HG02642 (cell line): ENCODE measurements at regions not wholly inside any gene's neighbourhood (a gene's known extent, or its start where the extent isn't known, plus 50 kb on each side); places are given as distances from the start of the nearest gene placed in this dataset.
"Not testable (repeated sequence)": the region's sequence is repeated elsewhere in the genome, so short reads cannot be mapped to it uniquely, and the experiment has no call there.

Source experiments
- ATAC-seq: cut with Tn5 transposase; IDR thresholded peaks from one replicate; pipeline ENCODE4 v1.9.1; 2021; ENCODE audit warnings: mild to moderate bottlenecking; ENCODE audit not compliant: unreplicated experiment, poor library complexity

DNA sequence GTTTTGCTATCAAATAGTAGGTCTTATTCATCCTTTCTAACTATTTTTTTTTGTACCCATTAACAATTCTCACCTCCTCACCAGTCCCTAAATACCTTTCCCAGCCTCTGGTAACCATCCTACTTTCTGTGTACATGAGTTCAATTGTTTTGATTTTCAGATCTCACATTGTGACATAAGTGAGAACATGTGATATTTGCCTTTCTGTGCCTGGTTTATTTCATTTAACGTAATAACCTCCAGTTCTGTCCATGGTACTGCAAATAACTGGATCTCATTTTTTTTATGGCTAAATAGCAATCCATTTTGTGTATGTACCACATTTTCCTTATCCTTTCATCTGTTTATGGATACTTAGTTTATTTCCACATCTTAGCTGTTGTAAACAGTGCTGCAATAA, 181.9 kb upstream of the KIF2B start:
- no peak for ATAC-seq

DNA sequence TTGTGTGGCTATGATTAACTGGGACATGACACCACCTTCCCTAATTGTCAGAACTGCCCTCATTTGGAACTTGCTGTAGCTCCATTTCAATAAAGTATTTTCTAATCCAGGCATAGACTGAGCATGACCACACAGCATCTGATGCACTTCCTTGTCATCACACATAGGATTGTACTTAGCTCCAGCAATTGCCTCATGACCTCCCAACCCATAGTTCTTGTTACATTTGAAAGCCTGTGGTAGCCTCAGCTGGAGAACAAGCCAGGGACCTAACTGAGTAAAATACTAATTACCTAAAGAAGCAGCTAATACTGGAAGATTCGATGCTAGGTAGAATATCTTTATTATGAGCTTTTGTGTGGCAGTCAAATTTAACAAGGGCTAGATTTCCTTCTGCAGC, 187.3 kb upstream of the KIF2B start:
- no peak for ATAC-seq

GRCh38 chr17:53633856-53634255, 188.9 kb upstream of the KIF2B start:
- no peak for ATAC-seq

- no peak for ATAC-seq
Measured at GRCh38 chr17:53631486-53631885, 191.2 kb upstream of the KIF2B start.

GRCh38 chr17:53630638-53631037, 192.1 kb upstream of the KIF2B start:
- no peak for ATAC-seq

DNA sequence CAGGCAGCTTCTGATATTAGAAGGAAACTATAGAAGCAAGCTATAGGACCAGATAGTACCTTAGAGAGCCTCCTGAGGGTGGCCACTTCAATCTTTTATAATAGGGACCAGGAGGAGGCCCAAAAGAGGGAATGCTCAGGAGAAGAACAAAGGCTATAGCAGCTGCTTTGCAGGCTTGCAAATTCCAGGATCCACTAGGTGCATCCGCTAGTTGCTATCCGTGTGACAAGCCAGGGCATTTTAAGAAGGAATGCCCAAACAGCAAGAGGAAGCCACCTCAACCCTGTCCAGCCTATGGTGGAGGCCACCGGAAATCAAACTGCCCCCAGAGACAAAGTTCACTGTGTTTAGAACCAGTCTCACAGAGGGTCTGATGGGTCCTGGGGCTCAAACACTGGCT, 192.6 kb upstream of the KIF2B start:
- no peak for ATAC-seq

DNA sequence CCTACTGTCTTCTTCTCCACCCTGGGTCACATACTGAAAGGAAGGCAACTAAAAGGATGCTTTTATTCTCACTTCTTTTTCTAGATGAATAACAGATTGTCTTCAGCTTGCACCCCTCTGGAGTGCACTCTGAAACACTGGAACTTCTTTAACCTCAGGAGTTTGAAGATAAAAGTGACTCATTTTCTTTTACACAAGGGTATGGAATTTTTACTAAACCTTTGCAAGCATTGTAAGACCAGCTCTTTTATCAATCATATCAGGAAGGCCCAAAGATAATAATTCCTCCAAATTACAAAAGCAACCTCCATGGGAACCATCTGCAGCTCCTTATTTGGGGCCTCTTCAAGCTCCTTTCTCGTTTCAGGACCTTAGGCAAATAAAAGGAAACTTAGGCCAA, 193.5 kb upstream of the KIF2B start:
- no peak for ATAC-seq

DNA sequence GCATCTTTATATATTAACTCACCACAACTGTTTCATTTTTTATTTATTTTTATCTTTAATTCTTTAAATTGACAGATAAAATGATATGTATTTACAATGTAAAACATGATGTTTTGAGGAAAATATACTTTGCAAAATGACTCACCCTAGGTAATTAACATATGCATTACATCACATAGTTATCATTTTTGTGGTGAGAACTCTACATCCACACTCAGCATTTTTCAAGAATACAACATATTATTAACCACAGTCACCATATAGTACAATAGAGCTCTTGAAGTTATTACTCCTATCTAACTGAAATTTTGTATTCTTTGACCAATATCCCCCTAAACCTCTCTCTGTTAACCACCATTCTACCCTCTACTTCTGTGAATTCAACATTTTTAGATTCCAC, 194.7 kb upstream of the KIF2B start:
- no peak for ATAC-seq

- ATAC-seq: no peak
Measured at GRCh38 chr17:53627511-53627910, 195.2 kb upstream of the KIF2B start.

- ATAC-seq: no peak
Measured at GRCh38 chr17:53626286-53626685, 196.4 kb upstream of the KIF2B start.

DNA sequence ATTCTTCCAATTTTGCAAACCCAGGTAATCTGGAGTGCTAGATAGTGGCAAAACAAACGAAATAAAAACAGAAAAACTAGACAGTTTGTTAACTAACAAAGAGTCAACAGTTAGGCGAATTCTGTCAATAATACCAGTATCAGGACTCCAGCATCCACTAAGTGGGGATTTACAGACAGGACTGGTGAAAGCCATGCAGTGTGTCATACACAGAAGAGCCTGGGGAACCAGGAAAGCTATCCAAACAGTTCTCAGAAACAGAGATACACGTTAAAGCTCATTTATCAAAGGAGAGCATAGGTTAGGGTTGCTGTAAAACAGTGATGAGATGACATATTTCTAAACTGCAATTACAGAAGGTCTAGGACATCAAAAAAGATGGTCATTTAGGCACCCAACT, 203.7 kb upstream of the KIF2B start:
- ATAC-seq: no peak

DNA sequence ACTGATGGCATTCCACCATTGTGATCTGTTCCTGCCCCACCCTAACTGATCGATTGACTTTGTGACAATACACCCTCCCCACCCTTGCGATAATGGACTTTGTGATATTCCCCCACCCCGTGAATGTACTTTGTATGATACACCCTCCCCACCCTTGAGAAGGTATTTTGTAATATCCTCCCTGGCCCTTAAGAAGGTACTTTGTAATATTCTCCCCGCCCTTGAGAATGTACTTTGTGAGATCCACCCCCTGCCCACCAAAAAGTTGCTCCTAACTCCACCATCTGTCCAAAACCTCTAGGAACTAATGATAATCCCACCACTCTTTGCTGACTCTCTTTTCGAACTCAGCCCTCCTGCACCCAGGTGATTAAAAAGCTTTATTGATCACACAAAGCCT, 214.5 kb upstream of the KIF2B start:
- not testable (repeated sequence) for ATAC-seq

DNA sequence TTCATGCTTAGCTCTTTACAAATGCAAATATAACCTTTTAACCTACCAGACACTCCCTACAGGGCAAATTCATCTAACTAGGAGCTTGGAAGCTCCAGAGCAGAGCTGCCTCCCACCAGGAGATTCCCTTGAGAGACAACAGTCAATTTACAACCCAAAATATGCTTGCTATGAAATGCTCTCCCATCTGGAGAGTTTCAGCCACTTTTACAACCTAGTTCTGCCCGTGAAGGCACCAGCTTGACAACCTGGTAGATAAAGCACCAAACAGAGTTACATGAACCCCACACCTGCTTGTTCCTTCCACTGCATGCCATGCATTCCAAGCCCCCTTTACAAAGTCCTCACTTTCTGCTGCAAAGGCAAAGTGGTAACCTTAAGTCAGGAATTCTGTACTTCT, 215.3 kb upstream of the KIF2B start:
- ATAC-seq: no peak

GRCh38 chr17:53588317-53588716, 234.4 kb upstream of the KIF2B start:
- ATAC-seq: no peak

DNA sequence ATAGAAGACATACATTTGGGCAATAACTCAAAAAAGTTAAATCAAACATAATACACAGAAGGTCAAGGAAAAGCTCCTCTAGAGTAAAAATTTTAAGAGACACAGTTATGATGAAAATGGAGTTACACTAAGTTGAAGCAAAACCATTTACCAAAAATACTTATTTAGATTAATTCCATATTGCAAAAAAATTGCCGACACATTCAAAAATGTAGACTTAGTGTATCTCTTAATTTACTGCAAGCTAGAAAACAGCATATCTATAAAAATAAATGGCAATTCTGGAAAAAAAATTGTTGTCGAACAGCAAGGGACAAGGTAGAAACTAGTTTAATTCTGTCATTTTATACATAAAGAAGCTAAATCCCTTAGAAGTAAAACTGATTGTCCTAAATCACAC, 248.7 kb upstream of the KIF2B start:
- no peak for ATAC-seq

DNA sequence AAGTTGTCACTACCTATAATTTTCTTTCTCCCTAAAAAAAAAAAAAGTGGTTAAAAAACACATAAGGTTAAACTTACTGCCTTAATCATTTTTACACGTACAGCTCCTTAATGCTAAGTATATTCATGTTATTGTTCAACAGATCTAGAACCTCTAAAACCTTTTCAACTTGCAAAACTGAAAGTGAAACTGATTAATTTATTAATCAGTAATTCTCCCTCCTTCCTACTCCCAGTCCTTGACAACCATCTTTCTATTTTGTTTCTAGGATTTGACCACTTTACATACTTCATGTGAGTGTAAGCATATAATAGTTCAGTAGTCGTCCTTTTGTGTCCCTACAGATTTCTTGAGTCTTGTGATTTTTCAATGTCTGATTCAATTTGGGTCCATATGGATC, 251.4 kb upstream of the KIF2B start:
- ATAC-seq: no peak

DNA sequence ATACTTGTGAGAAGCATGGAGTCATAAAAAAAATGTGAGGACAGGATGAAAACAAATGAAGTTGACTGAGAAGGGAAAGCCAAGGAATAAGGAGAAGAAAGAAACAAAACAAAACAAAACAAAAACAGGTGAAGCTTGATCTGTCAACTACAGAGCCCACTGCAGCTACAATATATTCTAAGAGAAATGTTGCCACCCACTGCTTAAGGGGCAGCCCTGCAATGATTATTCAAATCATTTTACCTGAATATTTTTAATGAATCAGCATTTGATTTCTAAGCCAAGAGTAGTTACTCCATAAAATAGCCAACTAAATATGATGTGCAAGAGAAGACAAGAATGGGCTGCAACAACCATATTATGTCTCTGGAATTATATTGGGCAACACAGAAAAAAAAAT, 252.0 kb upstream of the KIF2B start:
- no peak for ATAC-seq

DNA sequence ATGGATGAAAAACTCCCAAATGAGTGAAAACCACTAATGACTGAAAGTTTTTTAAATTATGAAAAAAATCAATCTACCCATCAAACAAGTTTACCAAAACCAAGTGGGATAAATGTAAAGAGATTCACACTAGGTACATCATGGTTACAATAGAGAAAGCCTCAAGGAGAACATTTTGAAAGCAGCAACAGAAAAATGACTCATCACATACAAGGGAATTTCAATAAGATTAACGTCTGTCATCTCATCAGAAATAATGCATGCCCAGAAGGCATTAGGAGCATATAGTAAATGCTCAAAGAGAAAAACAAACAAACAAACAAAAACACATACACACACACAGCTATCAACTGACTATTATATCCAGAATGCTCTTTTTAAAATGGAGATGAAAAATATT, 261.8 kb upstream of the KIF2B start:
- no peak for ATAC-seq

GRCh38 chr17:53548252-53548651, 274.5 kb upstream of the KIF2B start:
- ATAC-seq: no peak

GRCh38 chr17:53543472-53543871, 279.3 kb upstream of the KIF2B start:
- no peak for ATAC-seq

DNA sequence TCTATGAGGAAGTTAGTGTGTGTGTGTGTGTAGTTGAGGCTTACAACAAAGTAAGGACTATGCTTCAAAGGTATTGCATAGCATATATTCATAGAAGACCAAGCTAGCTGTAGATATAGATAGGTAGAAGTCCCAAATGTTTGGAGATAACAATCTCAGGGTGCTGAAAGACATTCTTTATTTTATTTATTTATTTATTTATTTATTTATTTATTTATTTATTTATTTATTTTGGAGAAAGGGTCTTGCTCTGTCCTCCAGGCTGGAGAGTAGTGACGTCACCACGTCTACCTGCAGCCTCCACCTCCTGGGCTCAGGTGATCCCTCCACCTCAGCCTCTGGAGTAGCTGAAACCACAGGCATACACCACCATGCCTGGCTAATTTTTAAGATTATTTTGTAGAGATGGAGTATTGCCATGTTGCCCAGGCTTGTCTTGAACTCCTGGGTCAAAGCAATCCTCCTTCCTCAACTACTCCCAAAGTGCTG, 284.6 kb upstream of the KIF2B start:
- ATAC-seq: no peak

- ATAC-seq: no peak
Measured at GRCh38 chr17:53527473-53527872, 295.3 kb upstream of the KIF2B start.

GRCh38 chr17:53525590-53525989, 297.1 kb upstream of the KIF2B start:
- ATAC-seq: no peak
